CD4-positive, alpha-beta T cell (primary cell): ENCODE measurements at regions not wholly inside any gene's neighbourhood (a gene's known extent, or its start where the extent isn't known, plus 50 kb on each side); places are given as distances from the start of the nearest gene placed in this dataset.

Experiments used
- ATAC-seq: fragments of 200-7000 bp; cut with Tn5 transposase; one replicate; pipeline ENCODE4 v1.10.0; 2022; ENCODE audit warnings: mild to moderate bottlenecking; ENCODE audit not compliant: poor library complexity
- CTCF ChIA-PET: fragments of 350-600 bp; sonication (Branson Sonifier 250); formaldehyde crosslinking; loops from one replicate; lab custom pipeline; 2021; ENCODE audit warnings: antibody characterized with exemption, inconsistent platforms; lab: Charles Lee
- POLR2A ChIA-PET: fragments of 350-600 bp; sonication (Branson Sonifier 250); formaldehyde crosslinking; loops from one replicate; lab custom pipeline; 2021; ENCODE audit warnings: antibody characterized with exemption, inconsistent platforms; lab: Charles Lee
- DNase-seq, 14 experiments: peaks; one replicate each; pipeline ENCODE4 v3.0.0-alpha.2; 2013 to 2020; ENCODE audit warnings: mixed read lengths in 2 of 14
- H3K27ac ChIP-seq, 2 donors: one replicate each; pipeline versions ENCODE4 v1.5.1 to v1.7.0; 2013; ENCODE audit warnings: low read length in 2 of 2, low read depth in 1 of 2, mild to moderate bottlenecking in 1 of 2
- H3K27me3 ChIP-seq, 2 experiments: 1 replicate in 1 of 2; 2 replicates in 1 of 2; pipeline versions ENCODE4 v1.6.1 to v1.7.0; 2013; ENCODE audit warnings: low read length in 2 of 2, control low read depth in 1 of 2, mild to moderate bottlenecking in 1 of 2, moderate library complexity in 1 of 2; ENCODE audit not compliant: insufficient read depth in 2 of 2, control insufficient read depth in 1 of 2
- H3K36me3 ChIP-seq: one replicate; pipeline ENCODE4 v1.6.1; 2013; ENCODE audit warnings: low read length, control low read depth; ENCODE audit not compliant: insufficient read depth
- H3K4me1 ChIP-seq: one replicate; pipeline ENCODE4 v1.6.1; 2013; ENCODE audit warnings: low read length, control low read depth; ENCODE audit not compliant: insufficient read depth
- H3K4me3 ChIP-seq: one replicate; pipeline ENCODE4 v1.5.1; 2013; ENCODE audit warnings: mild to moderate bottlenecking, low read length, moderate library complexity
- H3K9me3 ChIP-seq, 2 experiments: 1 replicate in 1 of 2; 2 replicates in 1 of 2; pipeline versions ENCODE4 v1.6.1 to v1.7.0; 2013; ENCODE audit warnings: low read length in 2 of 2, mild to moderate bottlenecking in 2 of 2, control low read depth in 1 of 2, moderate library complexity in 1 of 2; ENCODE audit not compliant: control insufficient read depth in 1 of 2, insufficient read depth in 1 of 2
- H3K27ac Mint-ChIP-seq: one replicate; pipeline ENCODE4 v1.8.0; 2020; ENCODE audit warnings: mixed read lengths
- H3K27me3 Mint-ChIP-seq: one replicate; pipeline ENCODE4 v1.8.0; 2021; ENCODE audit warnings: mixed read lengths
- H3K36me3 Mint-ChIP-seq: one replicate; pipeline ENCODE4 v1.8.0; 2021; ENCODE audit warnings: low read depth, mixed read lengths
- H3K4me1 Mint-ChIP-seq: one replicate; pipeline ENCODE4 v1.8.0; 2021; ENCODE audit warnings: low read depth, mixed read lengths
- H3K4me3 Mint-ChIP-seq: one replicate; pipeline ENCODE4 v1.8.0; 2020; ENCODE audit warnings: mild to moderate bottlenecking, mixed read lengths
- H3K9me3 Mint-ChIP-seq: one replicate; pipeline ENCODE4 v1.8.0; 2020; ENCODE audit warnings: mixed read lengths
- CTCF ChIP-seq: fragments of 200-600 bp; IDR thresholded peaks from one replicate; pipeline ENCODE4 v1.8.0; 2022; ENCODE audit warnings: antibody characterized with exemption, mild to moderate bottlenecking
- intact Hi-C, 2 experiments: fragments of 100-400 bp; cut with DNase I in 1 of 2; cut with micrococcal nuclease in 1 of 2; formaldehyde crosslinking; loops; one replicate each; pipeline versions ENCODE4 v1.15.1 to v1.9.0; 2023 to 2025; cut with DNase I, micrococcal nuclease

- peaks cover 3% of the 10 kb centered on the region for H3K4me1 ChIP-seq
- ATAC-seq, result no peak
- Mint-ChIP-seq H3K4me1 (peaks cover 13% of the 10 kb centered on the region), H3K36me3 (no peaks in the 10 kb centered on the region), H3K4me3 (no peak overlapping the region), H3K27ac (no peak overlapping the region), H3K9me3 (peaks cover 2% of the 10 kb centered on the region), H3K27me3 (no peaks in the 10 kb centered on the region)
- H3K27me3 ChIP-seq, result no peaks in the 10 kb centered on the region
- no peaks in the 10 kb centered on the region for H3K9me3 ChIP-seq
- no peaks in the 10 kb centered on the region for H3K36me3 ChIP-seq
- ChIA-PET CTCF (no interaction called here), POLR2A (no interaction called here)
- no peak for DNase-seq
- no peak overlapping the region for H3K27ac ChIP-seq
- TF ChIP-seq CTCF, result no peak
- no peak overlapping the region for H3K4me3 ChIP-seq
- intact Hi-C loops, result no loop called here
These were observed 539.5 kb downstream of the FGF9 start for GRCh38 chr13:22210134-22210930.

- no peak for TF ChIP-seq CTCF
- Mint-ChIP-seq H3K27me3 (no peaks in the 10 kb centered on the region), H3K27ac (no peak overlapping the region), H3K4me1 (peaks cover 22% of the 10 kb centered on the region), H3K9me3 (no peaks in the 10 kb centered on the region), H3K36me3 (no peaks in the 10 kb centered on the region), H3K4me3 (no peak overlapping the region)
- Histone ChIP-seq H3K9me3 (no peaks in the 10 kb centered on the region), H3K27ac (no peak overlapping the region), H3K4me3 (no peak overlapping the region), H3K4me1 (peaks cover 3% of the 10 kb centered on the region), H3K36me3 (no peaks in the 10 kb centered on the region), H3K27me3 (no peaks in the 10 kb centered on the region)
- POLR2A ChIA-PET, result no interaction called here
- DNase-seq (no peak), ATAC-seq (no peak)
- CTCF ChIA-PET, result no interaction called here
- intact Hi-C loops, result no loop called here
These were observed 541.0 kb downstream of the FGF9 start for GRCh38 chr13:22211876-22212275.

GRCh38 chr13:22212576-22212975, 541.7 kb downstream of the FGF9 start:
- Mint-ChIP-seq H3K4me3 (no peak overlapping the region), H3K36me3 (no peaks in the 10 kb centered on the region), H3K27me3 (no peaks in the 10 kb centered on the region), H3K27ac (no peak overlapping the region), H3K9me3 (no peaks in the 10 kb centered on the region), H3K4me1 (peaks cover 27% of the 10 kb centered on the region)
- ChIA-PET CTCF (no interaction called here), POLR2A (no interaction called here)
- intact Hi-C loops, result no loop called here
- H3K36me3 ChIP-seq, result no peaks in the 10 kb centered on the region
- H3K9me3 ChIP-seq, result no peaks in the 10 kb centered on the region
- H3K27ac ChIP-seq, result no peak overlapping the region
- DNase-seq (no peak), ATAC-seq (no peak)
- no peak for TF ChIP-seq CTCF
- H3K4me3 ChIP-seq, result no peak overlapping the region
- peaks cover 3% of the 10 kb centered on the region for H3K4me1 ChIP-seq
- H3K27me3 ChIP-seq, result no peaks in the 10 kb centered on the region
